Ishikawa (cell line): ENCODE measurements at regions not wholly inside any gene's neighbourhood (a gene's known extent, or its start where the extent isn't known, plus 50 kb on each side); places are given as distances from the start of the nearest gene placed in this dataset.

Source experiments
- CEBPB ChIP-seq: IDR thresholded peaks from 2 replicates; pipeline ENCODE4 v1.6.1; 2012
- CREB1 ChIP-seq: IDR thresholded peaks from 2 replicates; pipeline ENCODE4 v1.6.1; 2012; ENCODE audit warnings: low read depth
- EGR1 ChIP-seq: IDR thresholded peaks from 2 replicates; pipeline ENCODE4 v1.6.1; 2012
- EP300 ChIP-seq: IDR thresholded peaks from 2 replicates; pipeline ENCODE4 v1.6.1; 2012; ENCODE audit warnings: borderline replicate concordance
- FOXM1 ChIP-seq: IDR thresholded peaks from 2 replicates; pipeline ENCODE4 v1.6.1; 2012; ENCODE audit warnings: low read depth, borderline replicate concordance
- NFIC ChIP-seq: IDR thresholded peaks from 2 replicates; pipeline ENCODE4 v1.6.1; 2012
- RAD21 ChIP-seq: IDR thresholded peaks from 2 replicates; pipeline ENCODE4 v1.6.1; 2012; ENCODE audit warnings: low read depth
- TAF1 ChIP-seq: IDR thresholded peaks from 2 replicates; pipeline ENCODE4 v1.6.1; 2012; ENCODE audit warnings: low read depth, mild to moderate bottlenecking
- TCF12 ChIP-seq: IDR thresholded peaks from 2 replicates; pipeline ENCODE4 v1.6.1; 2012; ENCODE audit warnings: low read depth
- TEAD4 ChIP-seq: IDR thresholded peaks from 2 replicates; pipeline ENCODE4 v1.6.1; 2012
- YY1 ChIP-seq: IDR thresholded peaks from 2 replicates; pipeline ENCODE4 v1.6.1; 2012; ENCODE audit warnings: low read depth
- ZBTB7A ChIP-seq: IDR thresholded peaks from 2 replicates; pipeline ENCODE4 v1.6.1; 2012; ENCODE audit warnings: low read depth
- TF ChIP-seq, protein P1 (sequence below): IDR thresholded peaks from 2 replicates; pipeline ENCODE4 v1.6.1; 2012
- TF ChIP-seq, protein P2 (sequence below): IDR thresholded peaks from 2 replicates; pipeline ENCODE4 v1.6.1; 2012; ENCODE audit warnings: low read depth, mild to moderate bottlenecking
- TF ChIP-seq, protein P3 (sequence below): IDR thresholded peaks from 2 replicates; pipeline ENCODE4 v1.6.1; 2012

DNA sequence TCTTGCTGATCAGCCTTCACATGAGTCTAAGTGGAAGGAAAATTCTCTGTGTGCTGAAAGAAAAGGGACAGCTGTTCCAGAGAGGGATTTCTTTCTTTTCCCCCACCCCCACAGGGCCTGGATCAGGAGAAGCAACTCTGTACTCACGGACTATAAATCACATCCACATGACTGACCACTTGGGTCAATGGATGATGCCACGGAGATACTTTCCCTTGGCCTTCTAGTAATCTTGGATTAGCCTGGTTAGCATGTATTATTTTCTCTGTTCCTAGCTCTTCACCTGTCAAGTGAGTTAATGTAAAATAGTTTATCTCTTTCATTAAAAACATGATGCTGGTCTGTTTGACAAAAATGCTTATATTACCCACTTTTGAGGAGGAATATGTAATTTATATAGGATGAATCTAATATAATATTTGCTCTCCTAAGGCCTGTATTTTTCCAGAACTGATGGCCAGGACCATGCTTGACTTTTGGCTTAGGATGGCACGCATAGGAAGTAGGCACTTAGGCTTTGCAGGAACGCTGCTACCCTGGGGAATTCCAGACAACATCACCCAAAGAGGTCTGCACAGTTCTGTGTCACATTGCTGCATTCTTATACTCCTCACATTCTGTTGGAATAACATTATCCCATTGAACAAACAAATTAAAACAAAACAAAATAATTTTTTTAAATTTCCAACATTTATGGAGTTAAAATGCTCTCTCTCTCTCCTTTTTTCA lies 892.1 kb downstream of the TLE1 start:
- no peak for TF ChIP-seq TCF12
- TF ChIP-seq NFIC = no peak
- TF ChIP-seq EP300 = no peak
- no peak for TF ChIP-seq ZBTB7A
- TF ChIP-seq, protein P1, sequence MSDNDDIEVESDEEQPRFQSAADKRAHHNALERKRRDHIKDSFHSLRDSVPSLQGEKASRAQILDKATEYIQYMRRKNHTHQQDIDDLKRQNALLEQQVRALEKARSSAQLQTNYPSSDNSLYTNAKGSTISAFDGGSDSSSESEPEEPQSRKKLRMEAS = no peak
- no peak for TF ChIP-seq TEAD4
- TF ChIP-seq FOXM1 = no peak
- no peak for TF ChIP-seq RAD21
- TF ChIP-seq EGR1 = no peak
- TF ChIP-seq, protein P2, sequence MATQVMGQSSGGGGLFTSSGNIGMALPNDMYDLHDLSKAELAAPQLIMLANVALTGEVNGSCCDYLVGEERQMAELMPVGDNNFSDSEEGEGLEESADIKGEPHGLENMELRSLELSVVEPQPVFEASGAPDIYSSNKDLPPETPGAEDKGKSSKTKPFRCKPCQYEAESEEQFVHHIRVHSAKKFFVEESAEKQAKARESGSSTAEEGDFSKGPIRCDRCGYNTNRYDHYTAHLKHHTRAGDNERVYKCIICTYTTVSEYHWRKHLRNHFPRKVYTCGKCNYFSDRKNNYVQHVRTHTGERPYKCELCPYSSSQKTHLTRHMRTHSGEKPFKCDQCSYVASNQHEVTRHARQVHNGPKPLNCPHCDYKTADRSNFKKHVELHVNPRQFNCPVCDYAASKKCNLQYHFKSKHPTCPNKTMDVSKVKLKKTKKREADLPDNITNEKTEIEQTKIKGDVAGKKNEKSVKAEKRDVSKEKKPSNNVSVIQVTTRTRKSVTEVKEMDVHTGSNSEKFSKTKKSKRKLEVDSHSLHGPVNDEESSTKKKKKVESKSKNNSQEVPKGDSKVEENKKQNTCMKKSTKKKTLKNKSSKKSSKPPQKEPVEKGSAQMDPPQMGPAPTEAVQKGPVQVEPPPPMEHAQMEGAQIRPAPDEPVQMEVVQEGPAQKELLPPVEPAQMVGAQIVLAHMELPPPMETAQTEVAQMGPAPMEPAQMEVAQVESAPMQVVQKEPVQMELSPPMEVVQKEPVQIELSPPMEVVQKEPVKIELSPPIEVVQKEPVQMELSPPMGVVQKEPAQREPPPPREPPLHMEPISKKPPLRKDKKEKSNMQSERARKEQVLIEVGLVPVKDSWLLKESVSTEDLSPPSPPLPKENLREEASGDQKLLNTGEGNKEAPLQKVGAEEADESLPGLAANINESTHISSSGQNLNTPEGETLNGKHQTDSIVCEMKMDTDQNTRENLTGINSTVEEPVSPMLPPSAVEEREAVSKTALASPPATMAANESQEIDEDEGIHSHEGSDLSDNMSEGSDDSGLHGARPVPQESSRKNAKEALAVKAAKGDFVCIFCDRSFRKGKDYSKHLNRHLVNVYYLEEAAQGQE = no peak
- TF ChIP-seq YY1 = no peak
- no peak for TF ChIP-seq CEBPB
- no peak for TF ChIP-seq TAF1
- TF ChIP-seq, protein P3, sequence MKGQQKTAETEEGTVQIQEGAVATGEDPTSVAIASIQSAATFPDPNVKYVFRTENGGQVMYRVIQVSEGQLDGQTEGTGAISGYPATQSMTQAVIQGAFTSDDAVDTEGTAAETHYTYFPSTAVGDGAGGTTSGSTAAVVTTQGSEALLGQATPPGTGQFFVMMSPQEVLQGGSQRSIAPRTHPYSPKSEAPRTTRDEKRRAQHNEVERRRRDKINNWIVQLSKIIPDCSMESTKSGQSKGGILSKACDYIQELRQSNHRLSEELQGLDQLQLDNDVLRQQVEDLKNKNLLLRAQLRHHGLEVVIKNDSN = no peak
- TF ChIP-seq CREB1 = no peak

DNA sequence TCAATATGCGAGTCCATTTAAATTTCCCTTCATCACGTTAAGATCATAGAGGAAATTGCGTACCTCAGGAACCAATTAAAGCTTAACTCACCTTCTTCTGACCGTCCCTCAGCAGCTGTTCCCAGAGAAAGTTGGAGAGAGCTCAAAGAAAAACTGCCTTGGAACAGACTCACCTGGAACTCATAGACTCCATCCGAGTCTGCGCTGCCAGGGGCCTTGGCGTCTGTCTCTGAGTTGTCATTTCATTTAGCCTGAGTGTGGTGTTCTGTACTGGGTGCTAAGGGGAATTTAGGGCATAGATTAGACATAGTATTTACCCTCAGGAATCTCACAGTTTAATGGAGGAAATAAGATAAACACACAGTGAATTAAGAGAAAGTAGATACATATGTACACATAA lies 892.7 kb downstream of the TLE1 start:
- TF ChIP-seq EGR1 (no peak), FOXM1 (no peak), EP300 (no peak), CEBPB (no peak)
- TF ChIP-seq, protein P1 = no peak
- TF ChIP-seq, protein P2 = no peak

DNA sequence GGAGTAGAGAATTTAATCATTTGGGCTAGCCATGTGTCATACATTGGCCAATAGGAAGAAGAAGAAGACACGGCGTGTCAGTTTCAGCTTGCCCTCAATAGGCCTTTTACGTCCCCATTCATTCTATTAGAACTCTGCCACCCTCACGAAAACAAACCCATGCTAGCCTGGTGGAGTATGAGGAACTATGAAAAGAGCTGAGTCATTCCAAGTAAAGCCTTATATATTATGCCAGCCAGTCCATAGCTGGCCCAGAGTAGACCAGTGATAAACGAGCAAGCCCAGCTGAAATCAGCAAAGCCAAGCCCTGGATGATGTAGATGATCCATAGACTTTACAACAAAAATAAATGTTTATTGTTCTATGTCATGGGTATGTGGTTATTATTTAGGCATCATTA lies 895.1 kb downstream of the TLE1 start:
- no peak for TF ChIP-seq TEAD4
- TF ChIP-seq, protein P3 = no peak
- TF ChIP-seq NFIC = no peak
- TF ChIP-seq ZBTB7A = no peak
- no peak for TF ChIP-seq CREB1
- TF ChIP-seq, protein P2 = no peak
- TF ChIP-seq, protein P1 = no peak
- TF ChIP-seq FOXM1 = no peak
- no peak for TF ChIP-seq CEBPB
- TF ChIP-seq YY1 = no peak
- TF ChIP-seq RAD21 = no peak
- TF ChIP-seq EP300 = no peak
- TF ChIP-seq TAF1 = no peak
- TF ChIP-seq EGR1 = no peak
- no peak for TF ChIP-seq TCF12

DNA sequence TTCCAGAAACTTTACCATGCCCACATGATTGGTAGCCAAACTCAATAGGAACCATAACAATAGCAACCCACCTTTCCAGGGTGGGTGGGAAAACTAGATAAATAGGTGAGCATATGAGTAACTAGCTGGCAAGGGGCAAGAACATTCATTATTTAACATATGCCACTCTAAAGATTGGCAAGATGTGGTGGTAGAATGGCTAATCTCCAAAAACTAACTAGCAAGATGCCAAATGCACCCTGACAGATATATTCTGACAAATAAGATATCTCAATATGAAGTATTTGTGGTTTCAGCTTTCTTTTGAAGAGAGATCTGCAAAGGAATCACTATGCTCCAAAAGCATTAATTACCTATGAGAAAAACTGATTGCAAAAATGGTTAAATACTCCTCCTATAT lies 895.6 kb downstream of the TLE1 start:
- no peak for TF ChIP-seq TCF12
- no peak for TF ChIP-seq RAD21
- TF ChIP-seq NFIC = no peak
- no peak for TF ChIP-seq TEAD4
